ENCODE measurements at regions not wholly inside any gene's neighbourhood (a gene's known extent, or its start where the extent isn't known, plus 50 kb on each side); places are given as distances from the start of the nearest gene placed in this dataset.

GRCh38 chr12:28974166-28974565, 174.9 kb upstream of the FAR2 start:
- TF ChIP-seq POLR2A (IDR thresholded peaks at IDR 0.05): no peak
- TF ChIP-seq, protein P1, sequence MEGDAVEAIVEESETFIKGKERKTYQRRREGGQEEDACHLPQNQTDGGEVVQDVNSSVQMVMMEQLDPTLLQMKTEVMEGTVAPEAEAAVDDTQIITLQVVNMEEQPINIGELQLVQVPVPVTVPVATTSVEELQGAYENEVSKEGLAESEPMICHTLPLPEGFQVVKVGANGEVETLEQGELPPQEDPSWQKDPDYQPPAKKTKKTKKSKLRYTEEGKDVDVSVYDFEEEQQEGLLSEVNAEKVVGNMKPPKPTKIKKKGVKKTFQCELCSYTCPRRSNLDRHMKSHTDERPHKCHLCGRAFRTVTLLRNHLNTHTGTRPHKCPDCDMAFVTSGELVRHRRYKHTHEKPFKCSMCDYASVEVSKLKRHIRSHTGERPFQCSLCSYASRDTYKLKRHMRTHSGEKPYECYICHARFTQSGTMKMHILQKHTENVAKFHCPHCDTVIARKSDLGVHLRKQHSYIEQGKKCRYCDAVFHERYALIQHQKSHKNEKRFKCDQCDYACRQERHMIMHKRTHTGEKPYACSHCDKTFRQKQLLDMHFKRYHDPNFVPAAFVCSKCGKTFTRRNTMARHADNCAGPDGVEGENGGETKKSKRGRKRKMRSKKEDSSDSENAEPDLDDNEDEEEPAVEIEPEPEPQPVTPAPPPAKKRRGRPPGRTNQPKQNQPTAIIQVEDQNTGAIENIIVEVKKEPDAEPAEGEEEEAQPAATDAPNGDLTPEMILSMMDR (IDR thresholded peaks at IDR 0.05): no peak
- no peak for TF ChIP-seq POLR2AphosphoS5 (IDR thresholded peaks at IDR 0.05)
